HG03575 (cell line): ENCODE measurements at regions not wholly inside any gene's neighbourhood (a gene's known extent, or its start where the extent isn't known, plus 50 kb on each side); places are given as distances from the start of the nearest gene placed in this dataset.
"Not testable (repeated sequence)": the region's sequence is repeated elsewhere in the genome, so short reads cannot be mapped to it uniquely, and the experiment has no call there.

Source experiments
- ATAC-seq: cut with Tn5 transposase; IDR thresholded peaks from one replicate; pipeline ENCODE4 v1.9.1; 2021; ENCODE audit not compliant: unreplicated experiment, insufficient number of reproducible peaks, low FRiP score; ENCODE audit errors: extremely low read depth

- ATAC-seq, result no peak
These were observed 258.4 kb upstream of the CACNA2D1 start for GRCh38 chr7:82701949-82702348.

- ATAC-seq, result no peak
These were observed 257.2 kb upstream of the CACNA2D1 start for GRCh38 chr7:82700741-82701140.

GRCh38 chr7:82699773-82700186 is 256.2 kb upstream of the CACNA2D1 start:
- ATAC-seq, result no peak

DNA sequence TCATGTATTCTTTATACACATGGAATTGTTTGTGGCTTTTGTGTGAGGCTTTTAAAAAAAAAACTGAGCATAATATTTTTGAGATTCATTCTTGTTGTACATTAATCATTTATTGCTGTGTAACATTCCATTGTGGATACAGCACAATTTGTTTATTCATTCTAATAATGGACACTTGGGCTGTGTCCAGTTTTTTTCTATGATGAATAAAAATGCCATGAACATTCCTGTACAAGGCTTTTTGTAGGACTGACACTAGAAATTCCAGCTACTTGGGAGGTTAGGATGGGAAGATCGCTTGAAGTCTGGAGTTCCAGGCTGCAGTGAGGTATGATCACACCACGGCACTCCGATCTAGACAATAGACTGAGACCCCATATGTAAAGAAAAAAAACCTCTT is 254.3 kb upstream of the CACNA2D1 start:
- no peak for ATAC-seq

DNA sequence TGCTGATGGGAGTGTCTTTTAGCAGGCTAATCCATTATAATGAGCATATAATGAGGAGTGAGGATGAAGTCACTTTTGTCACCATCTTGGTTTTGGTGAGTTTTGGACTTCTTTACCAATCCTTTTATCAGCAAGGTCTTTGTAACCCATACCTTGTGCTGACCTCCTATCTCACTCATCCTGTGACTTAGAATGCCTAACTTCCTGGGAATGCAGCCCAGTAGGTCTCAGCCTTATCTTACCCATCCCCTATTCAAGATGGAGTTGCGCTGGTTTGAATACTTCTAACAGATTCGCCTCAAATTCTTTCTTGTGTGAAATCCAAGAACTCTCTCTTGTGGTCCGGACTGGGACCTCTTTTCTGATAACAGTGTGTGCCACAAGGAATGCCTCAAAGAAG is 253.1 kb upstream of the CACNA2D1 start:
- no peak for ATAC-seq

GRCh38 chr7:82694022-82694421 is 250.4 kb upstream of the CACNA2D1 start:
- ATAC-seq, result no peak

GRCh38 chr7:82690929-82691328 is 247.4 kb upstream of the CACNA2D1 start:
- no peak for ATAC-seq

- no peak for ATAC-seq
These were observed 241.6 kb upstream of the CACNA2D1 start for GRCh38 chr7:82685214-82685613.

GRCh38 chr7:82678716-82679115 is 235.1 kb upstream of the CACNA2D1 start:
- ATAC-seq, result no peak

DNA sequence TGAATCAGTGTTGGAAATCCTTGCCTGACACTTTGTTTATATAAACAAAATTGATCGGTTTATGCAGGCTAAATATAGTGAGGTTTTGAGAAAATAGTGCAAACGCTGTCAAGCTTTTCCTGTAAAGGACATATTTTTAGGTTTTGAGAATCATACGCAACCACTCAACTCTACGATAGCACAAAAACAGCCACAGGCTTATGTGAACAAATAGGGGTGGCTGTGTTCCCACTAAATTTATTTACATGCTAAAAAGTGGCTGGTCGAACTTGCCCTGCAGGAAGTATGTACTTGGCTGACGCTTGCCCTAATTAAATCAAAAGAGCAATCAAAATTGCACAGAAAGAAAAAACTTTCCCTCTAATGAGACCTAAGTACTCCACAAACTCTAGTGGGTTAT is 234.7 kb upstream of the CACNA2D1 start:
- no peak for ATAC-seq

GRCh38 chr7:82677493-82677892 is 233.9 kb upstream of the CACNA2D1 start:
- no peak for ATAC-seq

DNA sequence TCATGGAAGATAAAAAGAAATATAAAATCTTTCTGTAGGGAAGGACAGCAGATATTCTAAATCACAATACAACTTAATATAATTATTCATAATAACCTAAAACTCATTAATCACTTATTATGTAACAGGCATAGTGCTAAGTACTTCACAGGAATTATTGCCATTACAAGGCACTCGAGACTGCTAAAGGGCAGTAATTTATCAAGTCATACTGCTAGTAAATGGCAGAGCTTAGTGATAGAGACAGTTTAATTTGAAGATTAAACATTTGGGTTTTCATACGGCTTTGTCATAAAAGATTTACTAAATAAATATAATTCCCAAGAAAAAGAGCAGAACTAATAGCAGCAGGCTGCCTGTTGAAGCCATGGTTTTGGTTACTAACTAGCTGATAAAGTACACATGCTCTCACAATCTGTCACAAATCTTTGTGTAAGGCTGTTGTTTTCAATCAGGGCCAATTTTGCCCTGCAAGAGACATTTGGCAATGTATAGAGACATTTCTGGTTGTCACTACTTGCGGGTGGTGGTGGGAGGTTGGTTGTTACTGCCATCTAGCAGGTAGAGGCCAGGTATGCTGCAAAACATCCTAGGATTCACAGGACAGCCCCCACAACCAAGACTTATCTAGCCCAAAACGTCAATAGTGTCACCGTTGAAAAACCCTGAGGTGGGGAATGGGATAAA is 233.3 kb upstream of the CACNA2D1 start:
- ATAC-seq, result no peak

- no peak for ATAC-seq
These were observed 231.8 kb upstream of the CACNA2D1 start for GRCh38 chr7:82675396-82675795.

- ATAC-seq, result no peak
These were observed 230.7 kb upstream of the CACNA2D1 start for GRCh38 chr7:82674268-82674667.

- ATAC-seq, result no peak
These were observed 228.5 kb upstream of the CACNA2D1 start for GRCh38 chr7:82672078-82672477.

DNA sequence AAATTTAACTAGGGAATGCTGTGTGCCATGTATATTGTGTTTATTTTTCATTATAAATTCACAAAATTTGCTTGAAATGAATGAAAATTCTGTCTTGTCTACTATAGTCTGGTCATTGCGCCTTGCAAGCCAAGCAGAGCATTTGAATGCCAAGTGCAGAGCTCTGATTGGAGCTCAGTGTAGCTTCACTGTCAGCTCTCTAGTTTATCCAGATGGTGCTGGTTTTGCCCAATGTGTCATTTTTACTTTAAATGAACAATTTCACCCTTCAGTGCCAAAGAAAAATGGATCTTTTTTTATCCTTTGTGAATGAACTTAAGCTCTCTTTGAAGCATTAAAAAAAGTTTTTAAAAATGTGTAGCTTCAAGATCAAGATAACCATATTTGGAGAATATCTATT is 225.6 kb upstream of the CACNA2D1 start:
- ATAC-seq, result no peak

- ATAC-seq, result no peak
These were observed 225.1 kb upstream of the CACNA2D1 start for GRCh38 chr7:82668676-82669075.

- no peak for ATAC-seq
These were observed 222.5 kb upstream of the CACNA2D1 start for GRCh38 chr7:82665966-82666507.

DNA sequence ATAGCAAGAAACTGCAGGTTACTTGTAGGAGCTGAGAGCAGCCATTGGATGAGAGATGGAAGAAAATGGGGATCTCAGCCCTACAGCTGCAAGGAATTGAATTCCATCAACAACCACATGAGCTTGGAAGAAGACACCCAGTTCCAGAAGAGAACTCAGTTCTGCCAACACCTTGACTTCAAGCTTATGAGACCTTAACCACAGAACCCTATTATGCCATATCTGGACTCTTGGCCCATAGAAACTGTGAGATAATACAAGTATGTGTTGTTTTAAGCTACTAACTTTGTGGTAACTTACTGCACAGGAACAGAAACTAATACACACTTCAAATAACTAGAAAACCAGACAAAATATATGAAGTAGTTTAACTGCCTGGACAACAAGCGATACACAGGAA is 212.4 kb upstream of the CACNA2D1 start:
- ATAC-seq, result no peak

GRCh38 chr7:82650095-82650494 is 206.5 kb upstream of the CACNA2D1 start:
- not testable (repeated sequence) for ATAC-seq

DNA sequence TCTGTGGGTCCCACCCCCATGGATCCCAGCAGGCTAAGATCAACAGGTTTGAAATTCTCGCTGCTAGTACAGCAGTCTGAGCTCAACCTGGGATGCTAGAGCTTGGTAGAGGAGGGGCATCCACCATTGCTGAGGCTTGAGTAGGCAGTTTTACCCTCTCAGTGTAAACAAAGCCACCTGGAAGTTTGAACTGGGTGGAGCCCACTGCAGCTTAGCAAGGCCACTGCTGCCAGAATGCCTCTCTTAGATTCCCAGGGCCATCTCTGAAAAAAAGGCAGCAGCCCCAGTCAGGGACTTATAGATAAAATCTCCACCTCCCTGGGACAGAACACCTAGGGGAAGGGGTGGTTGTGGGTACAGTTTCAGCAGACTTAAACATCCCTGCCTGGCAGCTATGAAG is 190.0 kb upstream of the CACNA2D1 start:
- no peak for ATAC-seq
